HepG2 (cell line): ENCODE measurements at regions not wholly inside any gene's neighbourhood (a gene's known extent, or its start where the extent isn't known, plus 50 kb on each side); places are given as distances from the start of the nearest gene placed in this dataset.

Source experiments
- ATAC-seq: fragments of 200-7000 bp; cut with Tn5 transposase; 3 replicates; pipeline ENCODE4 v1.9.1; 2020; ENCODE audit warnings: mild to moderate bottlenecking, moderate library complexity
- BruUV-seq: library from RNA; stranded (reverse); fragments of 400-500 nt; replicated peaks from 2 replicates; lab custom pipeline; 2021; lab: Mats Ljungman, UMichigan
- CTCF ChIA-PET: fragments of 300-600 bp; formaldehyde crosslinking; extraction: SDS; loops from one replicate; lab custom pipeline; 2021; ENCODE audit warnings: low total read pairs, inconsistent platforms, low intra/inter-chr PET ratio; lab: Yijun Ruan, JAX
- POLR2A ChIA-PET: fragments of 350-600 bp; sonication (Branson Sonifier 250); formaldehyde crosslinking; loops from one replicate; lab custom pipeline; 2020; ENCODE audit warnings: antibody characterized with exemption, inconsistent platforms; lab: Yijun Ruan, JAX
- DNase-seq: peaks from one replicate; pipeline ENCODE4 v3.0.0-alpha.2; 2015; ENCODE audit warnings: low spot score
- FAIRE-seq: peaks from 3 replicates; lab custom pipeline; 2011; peaks lifted over from hg19 to GRCh38; lab: Jason Lieb, UNC
- H2AFZ ChIP-seq: one replicate; pipeline ENCODE4 v1.6.1; 2011; ENCODE audit warnings: low read length, inconsistent platforms
- H3K27ac ChIP-seq: fragments of 300-600 bp; 3 replicates; pipeline ENCODE4 v1.8.0; 2011; ENCODE audit warnings: mixed run types, mild to moderate bottlenecking, mixed read lengths, low read length, inconsistent platforms; ENCODE audit not compliant: insufficient read depth; ENCODE audit errors: extremely low read length
- H3K27me3 ChIP-seq, 2 experiments: fragments of 200-600 bp in 1 of 2; 2 replicates in 1 of 2; 3 replicates in 1 of 2; pipeline versions ENCODE4 v1.6.0 to v1.8.0; 2011; ENCODE audit warnings: low read length in 2 of 2, mild to moderate bottlenecking in 2 of 2, moderate library complexity in 2 of 2, inconsistent platforms in 1 of 2; ENCODE audit not compliant: insufficient read depth in 2 of 2, control insufficient read depth in 1 of 2
- H3K36me3 ChIP-seq, 2 experiments: fragments of 200-600 bp in 1 of 2; replicated peaks in 1 of 2; 2 replicates in 1 of 2; 3 replicates in 1 of 2; pipeline versions ENCODE4 v1.5.1 to v1.8.0; 2011; ENCODE audit warnings: low read length in 2 of 2, inconsistent platforms in 1 of 2; ENCODE audit not compliant: insufficient read depth in 2 of 2, control insufficient read depth in 1 of 2
- H3K4me1 ChIP-seq: 2 replicates; pipeline ENCODE4 v1.5.1; 2012; ENCODE audit warnings: low read length, inconsistent platforms; ENCODE audit not compliant: insufficient read depth
- H3K4me2 ChIP-seq: 2 replicates; pipeline ENCODE4 v1.6.0; 2011; ENCODE audit warnings: low read depth, low read length, inconsistent platforms
- H3K4me3 ChIP-seq, 3 experiments: fragments of 200-600 bp in 1 of 3; sonication (generic), shearing (Covaris generic) in 1 of 3; replicated peaks in 1 of 3; 2 replicates each; pipeline ENCODE4 v1.5.1; 2011 to 2016; ENCODE audit warnings: low read length in 3 of 3, inconsistent platforms in 2 of 3, low read depth in 2 of 3, mild to moderate bottlenecking in 2 of 3, control low read depth in 1 of 3, mixed read lengths in 1 of 3; ENCODE audit not compliant: insufficient read depth in 1 of 3
- H3K79me2 ChIP-seq: one replicate; pipeline ENCODE4 v1.6.1; 2011; ENCODE audit warnings: low read length, inconsistent platforms; ENCODE audit not compliant: insufficient read depth
- H3K9ac ChIP-seq: 2 replicates; pipeline ENCODE4 v1.6.0; 2011; ENCODE audit warnings: mild to moderate bottlenecking, low read depth, low read length, inconsistent platforms; ENCODE audit not compliant: insufficient read depth
- H3K9me3 ChIP-seq: 2 replicates; pipeline ENCODE4 v1.5.1; 2012; ENCODE audit warnings: mild to moderate bottlenecking, low read length
- H4K20me1 ChIP-seq: 2 replicates; pipeline ENCODE4 v1.6.0; 2011; ENCODE audit warnings: inconsistent platforms, mild to moderate bottlenecking, low read length, moderate library complexity; ENCODE audit not compliant: insufficient read depth
- AGO2 ChIP-seq: fragments of 200-400 bp; formaldehyde crosslinking; optimal IDR thresholded peaks from 2 replicates; pipeline ENCODE3; 2017; ENCODE audit warnings: mild to moderate bottlenecking, low read depth, low read length, moderate library complexity
- HNRNPK ChIP-seq: fragments of 200-400 bp; formaldehyde crosslinking; IDR thresholded peaks from 2 replicates; pipeline ENCODE4 v1.6.1; 2018; ENCODE audit warnings: low read length, low read depth, moderate library complexity, mild to moderate bottlenecking; ENCODE audit not compliant: poor library complexity, severe bottlenecking
- HNRNPLL ChIP-seq: fragments of 200-400 bp; formaldehyde crosslinking; IDR thresholded peaks from 2 replicates; pipeline ENCODE4 v1.6.1; 2017; ENCODE audit warnings: mild to moderate bottlenecking, low read depth, low read length; ENCODE audit not compliant: poor library complexity, severe bottlenecking
- KDM5A ChIP-seq: fragments of 200-600 bp; sonication (generic); IDR thresholded peaks from 2 replicates; pipeline ENCODE4 v1.7.0; 2018; ENCODE audit warnings: antibody characterized with exemption, mild to moderate bottlenecking, low read length, borderline replicate concordance
- KLF11 ChIP-seq: IDR thresholded peaks from 2 replicates; pipeline ENCODE4 v1.6.1; 2016; ENCODE audit warnings: missing compliant biosample characterization
- MAFK ChIP-seq, 2 experiments: IDR thresholded peaks in 1 of 2; conservative IDR thresholded peaks in 1 of 2; 2 replicates each; pipeline ENCODE4 v1.6.1; 2011; ENCODE audit warnings: improper control_type of control experiment in 2 of 2, low read length in 2 of 2
- MXI1 ChIP-seq: IDR thresholded peaks from 3 replicates; pipeline ENCODE4 v1.6.1; 2012; ENCODE audit warnings: low read depth, low read length, inconsistent platforms, borderline replicate concordance
- ONECUT2 ChIP-seq: sonication (generic); formaldehyde crosslinking; IDR thresholded peaks from 2 replicates; pipeline ENCODE4 v1.4.0; 2020; ENCODE audit warnings: missing genetic modification reagents
- TGIF2 ChIP-seq: IDR thresholded peaks from 2 replicates; pipeline ENCODE4 v1.6.1; 2016; ENCODE audit warnings: control low read depth, missing compliant biosample characterization
- ZFP62 ChIP-seq: sonication (generic); formaldehyde crosslinking; IDR thresholded peaks from 2 replicates; pipeline ENCODE4 v1.4.0; 2020; ENCODE audit warnings: missing genetic modification reagents
- ZKSCAN5 ChIP-seq: sonication (generic); formaldehyde crosslinking; IDR thresholded peaks from 2 replicates; pipeline ENCODE4 v1.5.1; 2020; ENCODE audit warnings: mild to moderate bottlenecking, missing genetic modification reagents
- ZNF317 ChIP-seq: sonication (generic); formaldehyde crosslinking; IDR thresholded peaks from 2 replicates; pipeline ENCODE4 v1.5.0; 2020; ENCODE audit warnings: mild to moderate bottlenecking, missing genetic modification reagents
- ZNF839 ChIP-seq: sonication (generic); formaldehyde crosslinking; IDR thresholded peaks from 2 replicates; pipeline ENCODE4 v1.4.0; 2020; ENCODE audit warnings: missing genetic modification reagents, mild to moderate bottlenecking, borderline replicate concordance
- ZSCAN30 ChIP-seq: sonication (generic); formaldehyde crosslinking; IDR thresholded peaks from 2 replicates; pipeline ENCODE4 v1.5.0; 2020; ENCODE audit warnings: mild to moderate bottlenecking, missing genetic modification reagents
- WGBS: methylation state at CpG from one replicate; pipeline ENCODE4 v1.1.6; 2017; ENCODE audit warnings: low lambda C conversion rate; 5-methylcytosine and 5-hydroxymethylcytosine counted together
- in situ Hi-C: cut with HindIII; loops from 2 replicates; pipeline ENCODE4 v1.10.0; 2017; ENCODE audit warnings: low pct_unique_long_range_greater_than_20kb; ENCODE audit not compliant: extremely low pct_ligation_motif_present
- intact Hi-C: fragments of 100-400 bp; cut with micrococcal nuclease; formaldehyde crosslinking; loops from one replicate; pipeline ENCODE4 v1.10.0; 2022; ENCODE audit not compliant: unreplicated experiment
- TF ChIP-seq, protein P1 (sequence below): sonication (generic); formaldehyde crosslinking; conservative IDR thresholded peaks from 2 replicates; pipeline ENCODE4 v1.5.0; 2020; ENCODE audit warnings: missing genetic modification reagents
- TF ChIP-seq, protein P2 (sequence below): sonication (generic); formaldehyde crosslinking; IDR thresholded peaks from 2 replicates; pipeline ENCODE4 v1.8.0; 2022; ENCODE audit warnings: mild to moderate bottlenecking, missing genetic modification reagents, moderate library complexity

DNA sequence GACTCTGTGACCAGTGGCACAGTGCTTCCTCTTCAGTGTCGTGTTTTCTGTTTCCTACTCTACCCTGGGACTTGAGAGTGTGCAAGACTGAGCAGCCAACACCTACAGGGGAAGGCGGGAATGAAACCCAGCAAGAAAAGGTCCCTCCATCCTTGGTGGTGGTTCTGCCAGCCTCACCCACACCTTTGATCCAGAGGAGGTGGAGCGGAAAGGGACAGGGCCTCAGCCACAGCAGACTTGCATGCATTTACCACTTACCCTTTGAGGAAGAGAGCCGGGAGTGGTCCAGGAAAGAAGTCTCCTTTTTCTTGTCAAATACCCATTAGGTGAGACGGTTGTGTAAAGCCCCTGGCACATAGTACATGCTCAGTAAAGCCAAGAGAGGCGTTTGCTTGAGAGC, 164.8 kb upstream of the ZNF536 start:
- Histone ChIP-seq H3K36me3 (no peaks in the 10 kb centered on the region), H2AFZ (no peak overlapping the region), H3K79me2 (no peaks in the 10 kb centered on the region), H4K20me1 (no peaks in the 10 kb centered on the region), H3K4me1 (no peaks in the 10 kb centered on the region), H3K27me3 (peaks cover 6 to 34% of the 10 kb centered on the region in 2 experiments), H3K9ac (no peak overlapping the region), H3K27ac (no peak overlapping the region), H3K9me3 (no peaks in the 10 kb centered on the region)
- 7% methylated on average over 6 of the region's 6 CpGs for WGBS
- intact Hi-C loops, result no loop called here
- ChIA-PET CTCF (no interaction called here), POLR2A (no interaction called here)
- no peak for ATAC-seq
- TF ChIP-seq AGO2, result no peak
- no peak for TF ChIP-seq TGIF2 (CRISPR knock-in tag)
- TF ChIP-seq MAFK (conservative IDR thresholded peaks at IDR 0.05 in 1 of 2, IDR thresholded peaks at IDR 0.05 in 1 of 2; ENCODE audit: low read length in 2 of 2), result no peak
- TF ChIP-seq HNRNPLL, result no peak
- TF ChIP-seq ZNF839 (CRISPR knock-in tag), result no peak
- TF ChIP-seq KLF11 (CRISPR knock-in tag), result no peak
- TF ChIP-seq, protein P1, sequence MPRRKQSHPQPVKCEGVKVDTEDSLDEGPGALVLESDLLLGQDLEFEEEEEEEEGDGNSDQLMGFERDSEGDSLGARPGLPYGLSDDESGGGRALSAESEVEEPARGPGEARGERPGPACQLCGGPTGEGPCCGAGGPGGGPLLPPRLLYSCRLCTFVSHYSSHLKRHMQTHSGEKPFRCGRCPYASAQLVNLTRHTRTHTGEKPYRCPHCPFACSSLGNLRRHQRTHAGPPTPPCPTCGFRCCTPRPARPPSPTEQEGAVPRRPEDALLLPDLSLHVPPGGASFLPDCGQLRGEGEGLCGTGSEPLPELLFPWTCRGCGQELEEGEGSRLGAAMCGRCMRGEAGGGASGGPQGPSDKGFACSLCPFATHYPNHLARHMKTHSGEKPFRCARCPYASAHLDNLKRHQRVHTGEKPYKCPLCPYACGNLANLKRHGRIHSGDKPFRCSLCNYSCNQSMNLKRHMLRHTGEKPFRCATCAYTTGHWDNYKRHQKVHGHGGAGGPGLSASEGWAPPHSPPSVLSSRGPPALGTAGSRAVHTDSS, result no peak
- no peak for TF ChIP-seq ZKSCAN5
- TF ChIP-seq, protein P2, sequence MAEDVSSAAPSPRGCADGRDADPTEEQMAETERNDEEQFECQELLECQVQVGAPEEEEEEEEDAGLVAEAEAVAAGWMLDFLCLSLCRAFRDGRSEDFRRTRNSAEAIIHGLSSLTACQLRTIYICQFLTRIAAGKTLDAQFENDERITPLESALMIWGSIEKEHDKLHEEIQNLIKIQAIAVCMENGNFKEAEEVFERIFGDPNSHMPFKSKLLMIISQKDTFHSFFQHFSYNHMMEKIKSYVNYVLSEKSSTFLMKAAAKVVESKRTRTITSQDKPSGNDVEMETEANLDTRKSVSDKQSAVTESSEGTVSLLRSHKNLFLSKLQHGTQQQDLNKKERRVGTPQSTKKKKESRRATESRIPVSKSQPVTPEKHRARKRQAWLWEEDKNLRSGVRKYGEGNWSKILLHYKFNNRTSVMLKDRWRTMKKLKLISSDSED, result no peak
- TF ChIP-seq ZSCAN30 (CRISPR knock-in tag), result no peak
- no peak for TF ChIP-seq KDM5A
- TF ChIP-seq HNRNPK, result no peak
- no peak for TF ChIP-seq ONECUT2 (CRISPR knock-in tag)
- no peak for TF ChIP-seq MXI1
- no peak for TF ChIP-seq ZNF317 (CRISPR knock-in tag)
- TF ChIP-seq ZFP62 (CRISPR knock-in tag), result no peak
- TF ChIP-seq, all 625 proteins: peak for 0
- no TSS peak for BruUV-seq
- in situ Hi-C loops, result no loop called here
- DNase-seq (no peak), FAIRE-seq (no peak)
- Histone ChIP-seq H3K4me2 (no peak overlapping the region), H3K4me3 (no peak overlapping the region)
